ENCODE measurements at regions not wholly inside any gene's neighbourhood (a gene's known extent, or its start where the extent isn't known, plus 50 kb on each side); places are given as distances from the start of the nearest gene placed in this dataset.
"Not testable (repeated sequence)": the region's sequence is repeated elsewhere in the genome, so short reads cannot be mapped to it uniquely, and the experiment has no call there.

- no peak for DNase-seq
Measured at GRCh38 chr4:85106805-85107336, 140.4 kb upstream of the WDFY3 start.

- DNase-seq: no peak
Measured at GRCh38 chr4:85107553-85107952, 141.1 kb upstream of the WDFY3 start.

GRCh38 chr4:85113706-85114105 lies 147.2 kb upstream of the WDFY3 start:
- no peak for DNase-seq

GRCh38 chr4:85114526-85114925 lies 148.0 kb upstream of the WDFY3 start:
- no peak for DNase-seq

GRCh38 chr4:85116008-85116407 lies 149.5 kb upstream of the WDFY3 start:
- DNase-seq: no peak

GRCh38 chr4:85125688-85126087 lies 159.2 kb upstream of the WDFY3 start:
- DNase-seq: no peak

- no peak for DNase-seq
Measured at GRCh38 chr4:85126991-85127591, 160.6 kb upstream of the WDFY3 start.

- no peak for DNase-seq
Measured at GRCh38 chr4:85127653-85128052, 161.2 kb upstream of the WDFY3 start.

- no peak for DNase-seq
Measured at GRCh38 chr4:85128246-85129204, 162.0 kb upstream of the WDFY3 start.

GRCh38 chr4:85129354-85130125 lies 163.1 kb upstream of the WDFY3 start:
- not testable (repeated sequence) for DNase-seq

- no peak for DNase-seq
Measured at GRCh38 chr4:85132117-85132516, 165.6 kb upstream of the WDFY3 start.

GRCh38 chr4:85132570-85132969 lies 166.1 kb upstream of the WDFY3 start:
- no peak for DNase-seq

GRCh38 chr4:85139749-85140148 lies 173.3 kb upstream of the WDFY3 start:
- not testable (repeated sequence) for DNase-seq

- no peak for DNase-seq
Measured at GRCh38 chr4:85142451-85142850, 176.0 kb upstream of the WDFY3 start.

- DNase-seq: peak; percentile 54
Measured at GRCh38 chr4:85147481-85148076, 181.1 kb upstream of the WDFY3 start.

GRCh38 chr4:85149676-85150075 lies 183.2 kb upstream of the WDFY3 start:
- no peak for DNase-seq

- DNase-seq: no peak
Measured at GRCh38 chr4:85151371-85151770, 184.9 kb upstream of the WDFY3 start.

GRCh38 chr4:85151786-85152185 lies 185.3 kb upstream of the WDFY3 start:
- no peak for DNase-seq

GRCh38 chr4:85152480-85152879 lies 186.0 kb upstream of the WDFY3 start:
- no peak for DNase-seq

- no peak for DNase-seq
Measured at GRCh38 chr4:85153221-85153620, 186.7 kb upstream of the WDFY3 start.

- DNase-seq: no peak
Measured at GRCh38 chr4:85154591-85154990, 188.1 kb upstream of the WDFY3 start.

GRCh38 chr4:85165808-85166207 lies 199.3 kb upstream of the WDFY3 start:
- DNase-seq: no peak

- DNase-seq: no peak
Measured at GRCh38 chr4:85166318-85166717, 199.8 kb upstream of the WDFY3 start.
